Activated CD4-positive, alpha-beta T cell treated with anti-CD3 and anti-CD28 coated beads, Interleukin-2, amount 50 U/mL, for 24 hours (primary cell): ENCODE measurements at regions not wholly inside any gene's neighbourhood (a gene's known extent, or its start where the extent isn't known, plus 50 kb on each side); places are given as distances from the start of the nearest gene placed in this dataset.

ENCODE experiments used
- DNase-seq, 2 donors: peaks; one replicate each; pipeline ENCODE4 v3.0.0-alpha.2; 2020; ENCODE audit warnings: low read depth in 1 of 2, low spot score in 1 of 2

DNA sequence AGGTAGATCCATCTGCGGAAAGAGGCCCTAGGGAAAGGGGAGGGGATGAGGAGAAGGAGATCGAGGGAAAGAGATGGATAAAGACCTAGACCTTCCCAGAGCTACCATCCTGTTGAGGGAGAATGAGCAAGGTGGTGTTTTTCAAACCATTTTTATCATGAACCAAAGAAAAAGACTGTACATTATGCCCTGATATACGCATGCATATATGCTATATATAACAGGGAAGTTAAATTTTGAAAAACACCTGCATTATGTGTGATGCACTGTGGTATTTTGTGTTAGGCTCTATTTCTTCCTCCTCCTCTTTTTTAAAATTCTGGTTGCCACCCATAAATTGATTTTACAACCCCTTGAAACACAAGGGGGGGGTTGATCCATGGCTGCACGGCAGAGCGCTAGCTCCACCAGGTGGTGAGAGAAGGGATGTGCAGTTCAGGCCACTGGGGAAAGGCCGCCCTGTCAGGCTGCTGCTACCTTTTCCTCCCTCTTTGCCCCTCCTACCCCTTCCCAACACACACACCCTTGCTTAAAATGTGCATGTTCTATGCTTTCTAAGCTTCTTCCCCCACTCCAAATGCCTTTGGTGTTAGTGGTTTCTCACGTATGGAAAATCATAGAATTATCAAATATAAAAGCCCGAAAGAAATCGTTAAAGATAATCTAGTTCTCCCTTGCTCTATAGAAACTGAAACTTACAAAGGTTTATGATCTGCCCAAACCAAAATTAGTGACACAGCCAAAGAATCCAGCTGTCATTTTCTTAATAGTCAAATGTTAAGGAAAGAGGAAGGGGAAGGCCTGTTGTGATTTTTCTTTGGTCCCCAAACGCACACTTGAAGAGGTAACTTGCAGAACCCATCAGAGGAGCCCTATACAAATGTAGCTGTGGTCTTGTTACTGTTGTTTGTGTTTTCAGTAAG lies 262.0 kb upstream of the UMPS start:
- DNase-seq, result no peak

DNA sequence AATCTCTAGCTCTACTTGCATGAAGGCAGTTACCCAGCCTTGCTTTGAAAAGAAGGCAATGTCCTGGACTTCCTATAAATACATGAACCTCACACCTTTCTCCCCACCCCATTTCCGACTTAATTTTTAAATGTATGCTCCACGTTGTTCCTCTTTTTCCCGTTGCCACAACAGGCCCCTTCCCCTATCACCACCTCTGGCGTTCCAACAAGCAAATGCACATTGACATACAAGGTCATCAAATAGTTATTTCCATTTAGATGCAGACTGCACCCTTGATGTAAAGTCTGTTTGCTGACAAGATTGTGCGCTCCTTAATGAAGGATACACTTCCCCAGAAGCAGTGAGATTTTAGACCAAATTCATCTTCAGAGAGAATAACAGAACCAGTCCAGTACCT lies 260.7 kb upstream of the UMPS start:
- DNase-seq, result no peak

DNA sequence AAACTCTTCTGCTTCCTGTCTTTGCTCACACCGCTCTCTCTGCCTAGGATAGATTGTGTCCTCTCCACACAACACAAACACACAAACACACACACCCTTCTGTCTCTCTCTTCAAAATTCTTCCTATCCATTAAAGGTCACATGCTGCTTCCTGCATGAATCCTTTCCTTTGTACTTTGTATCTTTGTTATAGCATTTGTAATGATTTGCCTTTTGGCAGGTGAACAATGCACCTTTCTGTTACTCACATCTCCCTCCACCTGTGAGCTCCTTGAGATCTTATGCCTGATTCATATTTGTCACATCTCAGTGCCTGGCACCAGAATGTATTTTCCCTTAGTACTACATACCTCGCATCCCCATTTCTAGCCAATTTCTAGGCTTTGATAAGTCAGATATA lies 251.4 kb upstream of the UMPS start:
- no peak for DNase-seq

- DNase-seq, result no peak
These were observed 246.3 kb upstream of the UMPS start for GRCh38 chr3:124483915-124484470.

DNA sequence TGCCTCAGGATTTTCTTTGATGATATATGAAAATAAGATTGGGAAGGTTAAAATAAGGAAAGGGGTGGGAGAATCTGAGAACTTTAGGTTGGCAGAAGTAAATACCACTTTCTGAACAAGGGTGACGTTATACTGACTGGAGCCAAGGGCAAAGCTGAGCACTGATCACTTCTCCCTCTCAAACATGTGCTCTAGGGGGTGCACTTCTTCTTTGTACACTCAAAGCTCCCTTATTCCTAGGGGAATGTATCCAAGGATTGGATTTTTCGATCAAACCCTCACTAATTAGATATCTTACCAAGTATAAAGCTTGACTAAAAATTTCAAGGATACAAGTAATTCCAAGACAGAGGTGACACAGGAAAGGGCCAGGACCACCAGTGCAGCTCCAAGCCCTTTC lies 243.9 kb upstream of the UMPS start:
- DNase-seq, result no peak

- DNase-seq, result no peak
These were observed 240.7 kb upstream of the UMPS start for GRCh38 chr3:124489506-124489905.

DNA sequence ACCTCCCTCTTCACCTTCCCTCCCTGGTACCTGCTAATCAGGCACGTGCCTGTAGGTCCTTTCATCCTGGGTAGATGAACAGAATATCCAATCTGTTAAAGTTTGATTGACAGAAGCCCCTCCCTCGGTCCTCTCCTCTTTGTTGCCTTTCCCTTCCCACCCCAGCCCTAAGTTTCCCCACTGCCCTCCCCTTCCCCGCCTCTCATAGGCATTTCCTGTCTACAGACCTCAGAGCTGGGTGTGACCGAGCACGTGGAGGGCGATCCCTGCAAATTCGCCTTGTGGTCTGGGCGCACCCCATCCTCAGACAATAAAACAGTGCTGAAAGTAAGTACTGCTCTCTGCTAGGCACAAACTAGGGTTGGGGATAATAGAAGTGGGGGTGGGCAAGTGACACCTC lies 239.2 kb upstream of the UMPS start:
- DNase-seq, result no peak

- DNase-seq, result no peak
These were observed 238.4 kb upstream of the UMPS start for GRCh38 chr3:124491875-124492274.

GRCh38 chr3:124492824-124493223 lies 237.4 kb upstream of the UMPS start:
- DNase-seq, result no peak

GRCh38 chr3:124496061-124496460 lies 234.2 kb upstream of the UMPS start:
- DNase-seq, result no peak

- DNase-seq, result no peak
These were observed 232.8 kb upstream of the UMPS start for GRCh38 chr3:124497487-124497886.

- no peak for DNase-seq
These were observed 231.4 kb upstream of the UMPS start for GRCh38 chr3:124498891-124499290.

DNA sequence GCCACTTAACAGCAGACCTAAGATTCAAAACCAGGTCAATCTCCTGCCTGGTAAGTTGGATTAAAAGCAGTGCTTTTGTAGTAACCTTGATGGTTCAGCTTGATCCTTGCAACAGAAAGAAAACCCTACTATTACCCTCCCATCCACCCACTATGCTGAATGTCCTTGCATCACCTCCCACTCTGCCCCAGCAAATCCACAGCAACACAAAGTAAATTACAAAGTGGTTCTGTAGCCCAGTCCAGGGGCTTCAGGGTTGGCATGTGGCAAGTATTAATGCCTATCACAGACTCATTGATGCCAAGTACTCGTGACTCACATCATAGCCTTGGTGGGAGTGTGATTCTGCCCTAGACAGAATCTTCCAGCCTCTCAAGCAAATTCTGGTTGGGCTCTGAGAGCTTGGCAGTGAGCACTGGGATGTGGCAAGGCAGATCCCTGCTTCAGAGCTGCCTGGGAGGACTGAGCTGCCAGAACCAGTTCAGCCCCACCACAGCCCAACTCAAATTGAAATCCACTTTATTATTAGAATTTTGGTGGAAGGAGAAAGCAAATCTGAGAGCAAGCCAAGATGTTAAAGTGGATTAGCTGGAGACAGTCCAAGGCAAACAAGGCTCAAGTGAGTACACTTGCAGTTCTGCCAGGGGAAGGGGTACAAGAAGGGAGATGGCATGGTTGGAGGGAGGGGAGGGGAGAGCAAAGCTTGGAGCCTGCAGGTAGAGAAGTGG lies 225.8 kb upstream of the UMPS start:
- DNase-seq, result no peak

GRCh38 chr3:124509884-124510283 lies 220.4 kb upstream of the UMPS start:
- no peak for DNase-seq

- DNase-seq, result no peak
These were observed 220.0 kb upstream of the UMPS start for GRCh38 chr3:124510290-124510689.

DNA sequence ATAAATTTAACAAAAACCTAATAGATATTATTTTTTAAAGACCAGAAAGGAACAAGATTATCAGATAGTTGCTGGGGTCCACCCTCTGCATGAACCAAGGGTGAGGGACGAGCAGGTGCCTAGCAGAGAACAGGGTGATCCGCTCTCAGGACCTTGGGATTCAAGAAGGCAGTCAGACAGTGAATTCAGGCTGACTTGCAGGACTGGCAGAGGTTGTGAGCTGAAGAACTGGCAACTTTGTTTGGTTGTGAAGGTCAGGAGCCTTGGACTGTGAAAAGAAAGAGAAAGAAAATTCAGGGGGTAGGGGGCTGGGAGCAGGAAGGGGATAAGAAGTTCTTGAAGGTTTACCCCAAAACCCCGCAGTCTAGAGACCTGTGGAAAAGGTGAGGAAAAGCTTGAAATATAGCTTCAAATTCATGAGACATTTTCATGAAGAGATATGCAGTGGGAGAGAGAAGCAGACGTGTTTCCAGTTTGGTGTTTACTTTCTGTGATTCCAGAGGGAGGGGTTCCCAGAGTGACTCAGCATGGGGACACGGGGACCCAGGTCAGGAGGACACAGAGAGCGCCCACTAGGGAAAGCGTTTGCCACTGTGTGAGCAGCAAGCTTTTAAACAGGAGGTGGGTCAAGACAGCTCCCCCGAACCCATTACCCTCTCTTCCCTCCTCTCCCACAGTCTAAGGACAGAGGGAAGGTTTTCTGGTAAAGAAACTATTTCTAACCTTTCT lies 217.2 kb upstream of the UMPS start:
- no peak for DNase-seq

DNA sequence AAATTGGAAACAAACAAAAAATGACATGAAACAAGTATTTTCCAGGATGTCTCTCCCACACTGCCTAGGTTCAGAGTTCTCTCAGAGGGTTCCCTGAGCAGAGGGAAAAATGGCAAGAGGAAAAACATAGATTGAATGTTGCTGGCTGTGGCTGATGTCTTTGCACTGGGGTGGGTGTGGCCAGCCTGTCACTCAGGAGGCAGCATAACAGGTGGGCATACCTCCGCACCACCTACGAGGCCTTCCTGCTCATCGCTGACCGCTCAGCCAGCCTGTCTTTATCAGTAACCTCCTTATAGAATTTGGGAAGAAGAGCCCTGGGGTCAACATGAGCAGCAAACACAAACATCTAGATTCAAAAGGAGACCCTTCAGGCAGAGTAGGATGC lies 216.6 kb upstream of the UMPS start:
- no peak for DNase-seq

DNA sequence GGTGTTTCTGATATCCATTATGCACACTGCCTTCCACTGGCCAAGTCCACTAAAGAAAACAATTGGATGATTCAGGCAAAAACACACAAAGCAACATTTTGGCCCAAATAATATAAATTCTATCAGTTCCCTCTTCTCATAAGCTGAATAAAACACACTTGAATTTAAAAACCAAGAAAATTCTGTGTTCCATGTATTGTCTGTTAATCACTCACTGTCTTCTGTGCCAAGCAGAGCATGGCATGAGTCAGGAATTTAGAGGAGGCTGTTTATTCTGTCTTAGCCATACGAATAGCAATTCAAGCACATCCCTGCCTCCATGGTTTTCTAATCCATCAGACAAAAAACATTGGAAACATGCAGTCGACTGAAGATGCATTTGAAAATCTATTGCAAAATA lies 215.6 kb upstream of the UMPS start:
- DNase-seq, result no peak

DNA sequence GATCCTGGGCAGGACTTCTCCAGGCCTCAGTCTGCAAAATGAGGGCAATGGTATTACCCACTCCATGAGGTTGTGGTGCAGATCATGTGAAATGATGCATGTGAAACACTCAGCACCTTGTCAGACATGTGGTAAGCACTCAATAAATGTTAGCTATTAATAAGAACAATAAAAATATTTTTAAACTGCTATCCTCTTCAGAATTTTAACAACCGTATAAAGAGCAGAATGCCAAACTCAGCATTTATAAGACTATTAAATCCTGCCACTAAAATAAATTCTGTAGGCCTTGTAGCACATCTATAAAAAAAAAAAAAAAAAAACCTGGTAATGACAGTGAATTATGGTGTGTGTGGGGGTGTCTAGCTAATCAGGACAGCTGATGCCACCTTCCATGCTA lies 213.9 kb upstream of the UMPS start:
- DNase-seq, result no peak

DNA sequence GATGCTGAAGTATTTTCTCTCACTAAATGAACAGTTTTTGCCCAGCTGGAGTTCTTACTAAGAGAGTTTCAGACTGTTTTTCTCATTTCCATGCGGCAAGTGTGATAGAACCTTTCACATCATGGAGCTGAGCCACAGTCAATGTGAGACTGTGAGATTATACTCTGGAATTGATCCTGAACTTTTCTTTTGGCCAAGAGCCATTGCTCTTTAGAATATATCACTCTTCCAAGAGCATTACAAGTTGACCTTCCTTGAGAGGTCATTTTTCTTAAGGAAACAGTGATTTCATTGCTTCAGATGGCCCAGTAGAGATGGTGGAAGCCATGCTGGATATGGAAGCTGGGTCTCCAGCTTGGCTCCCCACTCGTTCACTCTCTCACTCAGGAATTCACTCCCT lies 212.9 kb upstream of the UMPS start:
- no peak for DNase-seq

DNA sequence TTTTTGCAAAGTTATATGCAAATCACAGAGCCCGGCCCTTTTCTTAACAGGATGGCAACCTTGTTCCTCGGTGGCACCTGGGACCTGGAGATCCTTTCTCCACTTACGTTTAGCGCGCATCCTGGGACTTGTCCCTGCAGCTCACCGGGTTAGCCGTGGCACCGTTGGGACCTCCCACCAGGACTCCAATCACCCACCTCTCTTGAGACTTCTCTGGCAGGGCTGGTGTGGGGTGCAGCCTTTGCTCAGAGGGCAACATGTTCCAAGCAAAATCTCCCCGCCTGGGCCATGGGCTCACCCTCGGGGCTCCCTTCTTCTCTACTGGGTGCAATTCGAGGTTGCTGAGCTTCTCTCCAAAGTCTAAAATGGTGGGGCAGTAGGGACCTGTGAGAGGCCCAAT lies 211.9 kb upstream of the UMPS start:
- DNase-seq, result no peak
